Suprapubic skin (tissue), 4 donors: ENCODE measurements at regions not wholly inside any gene's neighbourhood (a gene's known extent, or its start where the extent isn't known, plus 50 kb on each side); places are given as distances from the start of the nearest gene placed in this dataset.

Experiments
- DNase-seq, 2 donors: peaks; one replicate each; pipeline ENCODE4 v3.0.0-alpha.2; 2019; ENCODE audit warnings: low spot score in 2 of 2
- H3K27ac ChIP-seq: fragments of 200-600 bp; sonication (generic); one replicate; pipeline ENCODE4 v1.5.1; 2019
- H3K27me3 ChIP-seq: fragments of 200-600 bp; sonication (generic); one replicate; pipeline ENCODE4 v1.5.1; 2019
- H3K36me3 ChIP-seq: fragments of 200-600 bp; sonication (generic); one replicate; pipeline ENCODE4 v1.5.1; 2019
- H3K4me1 ChIP-seq: fragments of 200-600 bp; sonication (generic); one replicate; pipeline ENCODE4 v1.5.1; 2019
- H3K4me3 ChIP-seq: fragments of 200-600 bp; sonication (generic); one replicate; pipeline ENCODE4 v1.5.1; 2019; ENCODE audit warnings: mild to moderate bottlenecking
- H3K9me3 ChIP-seq: fragments of 200-600 bp; sonication (generic); one replicate; pipeline ENCODE4 v1.5.1; 2019
- CTCF ChIP-seq, 2 donors: fragments of 200-600 bp in 1 of 2; fragments of 450-650 bp in 1 of 2; sonication (generic) in 1 of 2; IDR thresholded peaks; one replicate each; pipeline ENCODE4 v1.5.1; 2016 to 2019; ENCODE audit warnings: antibody characterized with exemption in 2 of 2, mild to moderate bottlenecking in 1 of 2, moderate library complexity in 1 of 2
- EP300 ChIP-seq: sonication (generic); formaldehyde crosslinking; IDR thresholded peaks from one replicate; pipeline ENCODE4 v1.6.1; 2017; ENCODE audit warnings: antibody characterized with exemption
- POLR2A ChIP-seq, 2 donors: fragments of 450-650 bp; IDR thresholded peaks; one replicate each; pipeline ENCODE4 v1.6.1; 2017; ENCODE audit warnings: antibody characterized with exemption in 2 of 2, mild to moderate bottlenecking in 2 of 2, moderate library complexity in 2 of 2
- POLR2AphosphoS5 ChIP-seq, 3 donors: sonication (generic); formaldehyde crosslinking; IDR thresholded peaks; one replicate each; pipeline ENCODE4 v1.6.1; 2017; ENCODE audit warnings: antibody characterized with exemption in 3 of 3
- WGBS: methylation state at CpG from one replicate; pipeline ENCODE4 v1.1.5; 2018; 5-methylcytosine and 5-hydroxymethylcytosine counted together

- Histone ChIP-seq H3K4me1 (peaks cover 3% of the 10 kb centered on the region), H3K9me3 (no peaks in the 10 kb centered on the region), H3K36me3 (no peaks in the 10 kb centered on the region), H3K4me3 (no peak overlapping the region), H3K27ac (no peak overlapping the region), H3K27me3 (no peaks in the 10 kb centered on the region)
- no peak for DNase-seq
- TF ChIP-seq POLR2A (IDR thresholded peaks at IDR 0.05) = no peak
- TF ChIP-seq EP300 = no peak
- no peak for TF ChIP-seq POLR2AphosphoS5 (IDR thresholded peaks at IDR 0.05)
- WGBS = 82% methylated on average over 2 of the region's 2 CpGs
Measured at GRCh38 chr5:93251347-93251746, 329.7 kb downstream of the NR2F1-AS1 start.

DNA sequence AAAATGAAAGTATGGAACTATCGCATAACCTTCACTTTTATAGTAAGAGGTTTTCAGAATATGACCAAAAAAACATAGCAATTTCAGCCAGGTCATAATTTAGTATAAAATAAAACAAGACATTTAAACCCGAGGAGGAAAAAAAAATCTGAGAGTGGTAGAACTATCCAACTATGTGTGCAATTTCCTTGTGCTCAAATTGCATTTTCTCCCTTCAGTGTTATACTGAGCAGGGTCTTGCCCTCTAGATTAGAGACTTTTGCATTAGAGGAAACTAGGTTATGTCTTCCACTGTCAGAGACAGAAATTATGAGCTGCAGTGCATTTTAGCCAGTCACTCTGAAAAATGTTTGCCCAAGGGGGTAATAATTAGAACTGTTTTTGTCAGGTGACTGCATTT is 330.6 kb downstream of the NR2F1-AS1 start:
- H3K9me3 ChIP-seq = no peaks in the 10 kb centered on the region
- no peak overlapping the region for H3K27ac ChIP-seq
- no peak for DNase-seq

DNA sequence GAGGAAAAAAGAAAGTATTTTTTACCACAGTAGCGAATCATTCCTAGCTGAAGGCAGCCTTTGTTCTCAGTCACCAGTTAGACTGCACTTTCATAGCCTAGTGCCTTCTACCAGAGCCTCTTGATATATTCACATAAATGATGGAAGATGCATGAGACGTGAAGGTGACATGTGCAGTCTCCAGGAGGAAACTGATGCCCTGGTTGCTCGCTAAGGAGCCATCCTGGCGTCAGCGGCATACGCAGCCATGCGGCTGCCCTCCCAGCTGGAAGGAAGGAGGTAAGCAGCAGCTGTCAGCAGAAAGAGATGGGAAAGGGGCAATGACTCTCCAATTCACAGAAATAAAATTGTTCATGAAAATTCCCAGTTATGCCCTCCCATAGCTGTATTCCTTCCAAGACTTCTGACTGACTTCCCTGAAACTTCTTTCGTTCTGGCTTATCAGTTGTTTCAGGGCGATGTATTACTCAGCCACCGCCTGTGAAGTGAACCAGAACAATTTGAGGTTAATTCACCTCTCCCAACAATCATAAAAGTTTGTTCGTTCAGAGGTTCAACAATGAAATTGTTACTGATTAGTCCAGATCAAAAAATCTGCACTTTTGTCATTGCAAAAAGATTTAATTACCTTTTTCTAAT is 331.2 kb downstream of the NR2F1-AS1 start:
- Histone ChIP-seq H3K27me3 (no peaks in the 10 kb centered on the region), H3K9me3 (no peaks in the 10 kb centered on the region), H3K36me3 (no peaks in the 10 kb centered on the region), H3K4me1 (peaks cover 4% of the 10 kb centered on the region), H3K4me3 (no peak overlapping the region), H3K27ac (no peak overlapping the region)
- no peak for TF ChIP-seq CTCF (IDR thresholded peaks at IDR 0.05)
- DNase-seq = no peak
- 57% methylated on average over 11 of the region's 11 CpGs for WGBS

More for the DNA sequence above, 330.6 kb downstream of the NR2F1-AS1 start:
- H3K36me3 ChIP-seq = no peaks in the 10 kb centered on the region
- 47% methylated on average over 2 of the region's 2 CpGs for WGBS
- H3K4me3 ChIP-seq = no peak overlapping the region
- no peaks in the 10 kb centered on the region for H3K27me3 ChIP-seq
- no peak for TF ChIP-seq EP300
- no peak for TF ChIP-seq POLR2AphosphoS5 (IDR thresholded peaks at IDR 0.05)
- peaks cover 4% of the 10 kb centered on the region for H3K4me1 ChIP-seq

GRCh38 chr5:93247105-93247504 is 333.9 kb downstream of the NR2F1-AS1 start:
- TF ChIP-seq EP300 (no peak), POLR2AphosphoS5 (IDR thresholded peaks at IDR 0.05) (no peak), CTCF (IDR thresholded peaks at IDR 0.05) (no peak), POLR2A (IDR thresholded peaks at IDR 0.05) (no peak)
- Histone ChIP-seq H3K9me3 (no peaks in the 10 kb centered on the region), H3K27ac (no peak overlapping the region), H3K4me3 (no peak overlapping the region), H3K27me3 (no peaks in the 10 kb centered on the region), H3K36me3 (no peaks in the 10 kb centered on the region), H3K4me1 (peaks cover 4% of the 10 kb centered on the region)
- DNase-seq = no peak
- WGBS = 62% methylated on average over 3 of the region's 3 CpGs

DNA sequence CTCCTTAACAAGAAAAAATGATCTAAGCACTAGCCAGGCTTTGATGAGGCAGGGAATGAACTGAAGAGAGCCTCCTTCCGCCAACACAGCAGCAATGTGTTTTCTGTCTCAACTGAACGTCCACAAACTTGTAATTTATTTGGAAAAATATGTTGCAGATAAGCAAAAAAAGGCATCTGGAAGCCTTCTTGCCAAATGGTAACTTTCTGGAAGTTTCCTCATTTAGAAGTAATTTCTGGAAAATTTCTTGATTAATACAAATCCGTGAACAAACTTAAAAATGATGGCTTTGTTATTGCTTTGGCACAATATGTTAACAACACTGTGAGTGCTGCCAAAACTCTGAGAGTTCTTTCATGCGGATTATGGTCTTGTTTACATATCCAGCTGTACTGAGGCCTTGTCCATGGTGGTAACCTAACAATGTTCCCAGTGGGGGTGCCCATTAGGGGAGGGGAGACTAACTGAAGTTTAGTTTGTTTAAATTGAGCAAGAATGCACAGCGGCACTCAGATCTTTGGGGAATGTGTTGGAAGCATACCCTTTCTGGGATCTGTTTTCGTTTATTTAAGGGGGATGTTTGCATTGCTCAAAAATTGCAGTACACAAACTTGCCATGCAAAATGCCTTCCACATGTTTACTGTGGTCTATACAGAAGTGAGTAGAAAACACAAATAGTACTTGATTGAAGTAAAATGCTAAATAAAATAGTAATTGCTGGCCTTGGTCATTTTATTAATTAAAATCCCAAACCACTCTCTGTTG is 334.7 kb downstream of the NR2F1-AS1 start:
- no peaks in the 10 kb centered on the region for H3K9me3 ChIP-seq
- WGBS = 36% methylated on average over 6 of the region's 6 CpGs
- no peak for DNase-seq
- H3K4me1 ChIP-seq = peaks cover 4% of the 10 kb centered on the region
- no peaks in the 10 kb centered on the region for H3K36me3 ChIP-seq
- no peak overlapping the region for H3K4me3 ChIP-seq
- TF ChIP-seq CTCF (IDR thresholded peaks at IDR 0.05) (no peak), EP300 (no peak), POLR2AphosphoS5 (IDR thresholded peaks at IDR 0.05) (no peak), POLR2A (IDR thresholded peaks at IDR 0.05) (no peak)
- H3K27ac ChIP-seq = peak overlapping the region; percentile 14
- no peaks in the 10 kb centered on the region for H3K27me3 ChIP-seq

- Histone ChIP-seq H3K36me3 (no peaks in the 10 kb centered on the region), H3K27ac (no peak overlapping the region), H3K4me3 (no peak overlapping the region), H3K9me3 (no peaks in the 10 kb centered on the region), H3K27me3 (no peaks in the 10 kb centered on the region), H3K4me1 (peaks cover 4% of the 10 kb centered on the region)
- WGBS = 72% methylated on average over 3 of the region's 3 CpGs
- DNase-seq = no peak
- TF ChIP-seq CTCF (IDR thresholded peaks at IDR 0.05) = no peak
- TF ChIP-seq EP300 = no peak
- TF ChIP-seq POLR2A (IDR thresholded peaks at IDR 0.05) = no peak
- no peak for TF ChIP-seq POLR2AphosphoS5 (IDR thresholded peaks at IDR 0.05)
Measured at GRCh38 chr5:93245226-93245625, 335.8 kb downstream of the NR2F1-AS1 start.
